ENCODE measurements at regions not wholly inside any gene's neighbourhood (a gene's known extent, or its start where the extent isn't known, plus 50 kb on each side); places are given as distances from the start of the nearest gene placed in this dataset.

DNA sequence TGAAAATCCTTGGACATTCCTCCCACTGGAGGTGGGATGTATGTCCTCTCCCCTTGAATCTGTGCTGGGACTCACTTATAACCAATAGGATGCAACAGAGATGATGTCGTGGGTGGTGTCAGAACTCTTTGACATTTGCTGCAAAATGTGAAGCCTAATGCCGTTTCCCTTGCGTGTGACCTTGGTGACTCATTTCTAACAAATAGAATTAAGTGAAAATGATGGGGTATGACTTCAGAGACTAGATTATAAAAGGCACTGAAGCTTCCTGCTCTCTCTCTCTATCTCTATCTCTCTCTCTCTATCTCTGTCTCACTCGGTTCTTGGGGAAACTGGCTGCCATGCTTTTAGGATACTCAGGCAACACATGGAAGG is 126.1 kb upstream of the STC2 start:
- Histone ChIP-seq H4K20me1 (ENCODE audit: low read depth) (no peaks in the 10 kb centered on the region), H3K36me3 (no peaks in the 10 kb centered on the region), H3K79me2 (ENCODE audit: low read depth) (no peaks in the 10 kb centered on the region), H2AFZ (replicated peaks) (no peak overlapping the region), H3K9ac (no peak overlapping the region), H3K4me1 (no peaks in the 10 kb centered on the region), H3K9me3 (ENCODE audit: low read depth) (no peaks in the 10 kb centered on the region), H3F3A (ENCODE audit: low read depth) (no peaks in the 10 kb centered on the region), H3K4me2 (no peak overlapping the region), H3K27ac (no peak overlapping the region), H3K27me3 (no peaks in the 10 kb centered on the region), H3K4me3 (no peak overlapping the region)
- H3K36me3 Mint-ChIP-seq, result no peaks in the 10 kb centered on the region
- no peak overlapping the region for H3K4me3 Mint-ChIP-seq
- H3K9me3 Mint-ChIP-seq, result no peaks in the 10 kb centered on the region
- H3K4me1 Mint-ChIP-seq, result peaks cover 12% of the 10 kb centered on the region
- TF ChIP-seq EZH2 (IDR thresholded peaks at IDR 0.05) (no peak), EZH2phosphoT487 (IDR thresholded peaks at IDR 0.05) (no peak)
- TF ChIP-seq, protein P1, sequence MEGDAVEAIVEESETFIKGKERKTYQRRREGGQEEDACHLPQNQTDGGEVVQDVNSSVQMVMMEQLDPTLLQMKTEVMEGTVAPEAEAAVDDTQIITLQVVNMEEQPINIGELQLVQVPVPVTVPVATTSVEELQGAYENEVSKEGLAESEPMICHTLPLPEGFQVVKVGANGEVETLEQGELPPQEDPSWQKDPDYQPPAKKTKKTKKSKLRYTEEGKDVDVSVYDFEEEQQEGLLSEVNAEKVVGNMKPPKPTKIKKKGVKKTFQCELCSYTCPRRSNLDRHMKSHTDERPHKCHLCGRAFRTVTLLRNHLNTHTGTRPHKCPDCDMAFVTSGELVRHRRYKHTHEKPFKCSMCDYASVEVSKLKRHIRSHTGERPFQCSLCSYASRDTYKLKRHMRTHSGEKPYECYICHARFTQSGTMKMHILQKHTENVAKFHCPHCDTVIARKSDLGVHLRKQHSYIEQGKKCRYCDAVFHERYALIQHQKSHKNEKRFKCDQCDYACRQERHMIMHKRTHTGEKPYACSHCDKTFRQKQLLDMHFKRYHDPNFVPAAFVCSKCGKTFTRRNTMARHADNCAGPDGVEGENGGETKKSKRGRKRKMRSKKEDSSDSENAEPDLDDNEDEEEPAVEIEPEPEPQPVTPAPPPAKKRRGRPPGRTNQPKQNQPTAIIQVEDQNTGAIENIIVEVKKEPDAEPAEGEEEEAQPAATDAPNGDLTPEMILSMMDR (IDR thresholded peaks at IDR 0.05), result no peak
- no peak overlapping the region for H3K27ac Mint-ChIP-seq
- no peaks in the 10 kb centered on the region for H3K27me3 Mint-ChIP-seq (ENCODE audit: insufficient read depth, low read depth)
- DNase-seq (ENCODE audit: low spot score), result no peak

DNA sequence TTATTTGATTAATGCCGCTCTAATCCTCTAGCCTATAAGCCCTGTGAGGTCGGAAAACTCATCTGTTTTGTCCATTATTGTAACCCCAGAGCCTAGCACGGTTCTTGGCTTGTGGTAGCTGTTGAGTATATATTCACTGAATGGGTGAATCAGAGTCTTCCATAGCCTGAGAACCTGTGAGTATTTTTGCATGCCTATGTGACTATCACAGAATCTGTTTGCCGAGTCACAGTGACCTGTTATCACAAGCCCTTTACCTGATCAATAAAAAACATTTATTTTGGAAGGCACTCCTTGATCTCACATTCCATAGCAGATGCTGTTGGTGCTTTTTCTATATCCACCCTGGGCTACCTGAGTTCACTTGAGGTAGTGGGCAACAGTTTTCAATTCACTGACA is 125.0 kb upstream of the STC2 start:
- no peak for DNase-seq (ENCODE audit: low spot score)
- H3K27ac ChIP-seq, result no peak overlapping the region
- H3K9me3 ChIP-seq (ENCODE audit: low read depth), result no peaks in the 10 kb centered on the region
- H3K36me3 ChIP-seq, result no peaks in the 10 kb centered on the region
- H3K4me2 ChIP-seq, result no peak overlapping the region
- H4K20me1 ChIP-seq (ENCODE audit: low read depth), result no peaks in the 10 kb centered on the region
- no peaks in the 10 kb centered on the region for H3F3A ChIP-seq (ENCODE audit: low read depth)
- no peaks in the 10 kb centered on the region for H3K36me3 Mint-ChIP-seq
- no peak overlapping the region for H3K4me3 Mint-ChIP-seq
- H3K4me1 ChIP-seq, result no peaks in the 10 kb centered on the region
- no peak overlapping the region for H2AFZ ChIP-seq (replicated peaks)
- H3K27me3 ChIP-seq, result no peaks in the 10 kb centered on the region
- H3K4me1 Mint-ChIP-seq, result peaks cover 12% of the 10 kb centered on the region
- no peaks in the 10 kb centered on the region for H3K9me3 Mint-ChIP-seq
- H3K79me2 ChIP-seq (ENCODE audit: low read depth), result no peaks in the 10 kb centered on the region
- H3K27me3 Mint-ChIP-seq (ENCODE audit: insufficient read depth, low read depth), result no peaks in the 10 kb centered on the region
- H3K9ac ChIP-seq, result no peak overlapping the region
- TF ChIP-seq EZH2 (IDR thresholded peaks at IDR 0.05), result no peak
- TF ChIP-seq, protein P1 (IDR thresholded peaks at IDR 0.05), result no peak
- TF ChIP-seq EZH2phosphoT487 (IDR thresholded peaks at IDR 0.05), result no peak
- H3K27ac Mint-ChIP-seq, result no peak overlapping the region
- no peak overlapping the region for H3K4me3 ChIP-seq

DNA sequence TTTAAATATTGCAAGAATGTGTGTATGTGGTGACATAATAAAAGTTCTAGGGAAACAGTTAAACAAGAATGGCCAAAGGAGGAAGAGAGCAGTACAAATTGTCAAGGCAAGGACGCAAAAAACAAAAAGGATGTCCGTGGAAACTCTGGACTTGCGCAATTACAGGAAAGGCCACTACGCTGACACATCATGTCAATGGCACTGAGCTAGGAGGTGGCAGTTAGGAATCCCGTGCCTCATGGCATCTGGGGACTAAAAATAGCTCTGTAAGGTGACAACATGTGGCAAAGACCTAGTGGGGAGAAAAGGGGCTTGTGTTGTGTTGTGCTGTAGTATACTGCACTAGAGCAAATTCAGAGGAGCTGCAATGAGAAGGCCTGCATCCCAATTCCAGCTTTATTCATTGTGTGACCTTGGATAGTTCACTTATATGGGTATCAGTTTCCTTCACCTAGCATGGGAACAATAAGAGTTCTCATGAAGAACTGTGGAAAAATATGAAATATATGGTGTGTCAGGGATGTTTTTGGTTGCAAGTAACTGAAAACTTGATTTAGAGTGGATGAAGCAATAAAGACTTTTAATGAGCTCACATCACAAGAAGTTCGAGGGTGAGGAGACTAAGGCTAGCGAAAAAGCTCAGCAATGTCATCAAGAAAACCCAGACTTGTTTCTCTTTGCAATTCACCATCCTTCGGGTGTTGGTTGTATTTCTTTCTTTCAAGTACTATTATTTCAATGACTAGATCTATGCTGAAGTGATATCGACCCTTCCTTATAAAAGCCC is 124.1 kb upstream of the STC2 start:
- Histone ChIP-seq H2AFZ (replicated peaks) (no peak overlapping the region), H3K27ac (no peak overlapping the region), H3K4me2 (no peak overlapping the region), H3K9me3 (ENCODE audit: low read depth) (no peaks in the 10 kb centered on the region), H3K79me2 (ENCODE audit: low read depth) (no peaks in the 10 kb centered on the region), H3K36me3 (no peaks in the 10 kb centered on the region), H3F3A (ENCODE audit: low read depth) (no peaks in the 10 kb centered on the region), H4K20me1 (ENCODE audit: low read depth) (no peaks in the 10 kb centered on the region), H3K9ac (no peak overlapping the region), H3K4me3 (no peak overlapping the region), H3K4me1 (no peaks in the 10 kb centered on the region), H3K27me3 (no peaks in the 10 kb centered on the region)
- Mint-ChIP-seq H3K27me3 (ENCODE audit: insufficient read depth, low read depth) (no peaks in the 10 kb centered on the region), H3K4me3 (no peak overlapping the region), H3K36me3 (no peaks in the 10 kb centered on the region), H3K27ac (no peak overlapping the region), H3K4me1 (peaks cover 12% of the 10 kb centered on the region), H3K9me3 (no peaks in the 10 kb centered on the region)
- TF ChIP-seq, protein P1 (IDR thresholded peaks at IDR 0.05), result no peak
- TF ChIP-seq EZH2phosphoT487 (IDR thresholded peaks at IDR 0.05), result no peak
- no peak for TF ChIP-seq EZH2 (IDR thresholded peaks at IDR 0.05)
- DNase-seq (ENCODE audit: low spot score), result no peak

Measured in neural progenitor cell (in vitro differentiated cells).